Activated CD8-positive, alpha-beta T cell treated with anti-CD3 and anti-CD28 coated beads for 36 hours (primary cell): ENCODE measurements at regions not wholly inside any gene's neighbourhood (a gene's known extent, or its start where the extent isn't known, plus 50 kb on each side); places are given as distances from the start of the nearest gene placed in this dataset.

Source experiments
- ATAC-seq: fragments of 200-7000 bp; cut with Tn5 transposase; one replicate; pipeline ENCODE4 v1.10.0; 2021; ENCODE audit warnings: mild to moderate bottlenecking, moderate library complexity
- CTCF ChIA-PET: fragments of 350-600 bp; sonication (Branson Sonifier 250); formaldehyde crosslinking; loops from one replicate; lab custom pipeline; 2021; ENCODE audit warnings: antibody characterized with exemption; lab: Charles Lee
- POLR2A ChIA-PET: fragments of 350-600 bp; sonication (Branson Sonifier 250); formaldehyde crosslinking; loops from one replicate; lab custom pipeline; 2021; ENCODE audit warnings: antibody characterized with exemption; lab: Charles Lee
- DNase-seq: peaks from one replicate; pipeline ENCODE4 v3.0.0-alpha.2; 2020
- H3K27ac Mint-ChIP-seq: one replicate; pipeline ENCODE4 v1.8.0; 2021; ENCODE audit warnings: mild to moderate bottlenecking, mixed read lengths
- H3K27me3 Mint-ChIP-seq: one replicate; pipeline ENCODE4 v1.8.0; 2021; ENCODE audit warnings: mixed read lengths
- H3K36me3 Mint-ChIP-seq: one replicate; pipeline ENCODE4 v1.8.0; 2021; ENCODE audit warnings: low read depth, mixed read lengths
- H3K4me1 Mint-ChIP-seq: one replicate; pipeline ENCODE4 v1.8.0; 2021; ENCODE audit warnings: low read depth, mixed read lengths
- H3K4me3 Mint-ChIP-seq: one replicate; pipeline ENCODE4 v1.8.0; 2021; ENCODE audit warnings: mild to moderate bottlenecking, moderate library complexity, mixed read lengths
- H3K9me3 Mint-ChIP-seq: one replicate; pipeline ENCODE4 v1.8.0; 2021; ENCODE audit warnings: mixed read lengths
- intact Hi-C: fragments of 100-400 bp; cut with micrococcal nuclease; formaldehyde crosslinking; loops from one replicate; pipeline ENCODE4 v1.10.0; 2022
- TF ChIP-seq, protein P1 (sequence below): fragments of 200-600 bp; IDR thresholded peaks from one replicate; pipeline ENCODE4 v1.8.0; 2022; ENCODE audit warnings: antibody characterized with exemption, mild to moderate bottlenecking

DNA sequence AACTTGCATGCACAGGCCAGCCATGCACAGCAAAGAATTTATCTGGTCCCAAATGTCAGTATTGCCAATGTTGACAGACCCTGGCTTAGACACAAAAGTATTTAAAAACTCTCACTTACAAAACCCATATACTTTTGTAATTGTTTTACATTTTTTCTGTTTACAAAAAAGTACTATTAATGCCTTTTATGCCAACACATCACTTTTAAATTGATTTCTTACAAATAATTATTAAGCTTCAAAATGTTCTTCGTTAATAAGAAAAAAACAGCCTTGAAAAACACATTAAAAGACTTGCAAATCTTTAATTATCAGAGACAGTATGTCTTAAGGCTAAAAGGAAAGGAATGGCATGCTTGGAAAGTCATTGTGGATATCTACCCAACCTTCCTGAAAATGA, 181.3 kb upstream of the TWIST2 start:
- Mint-ChIP-seq H3K9me3 (peaks cover 3% of the 10 kb centered on the region), H3K4me3 (no peak overlapping the region), H3K4me1 (peaks cover 4% of the 10 kb centered on the region), H3K27ac (no peak overlapping the region), H3K36me3 (no peaks in the 10 kb centered on the region), H3K27me3 (peaks cover 28% of the 10 kb centered on the region)
- CTCF ChIA-PET: no interaction called here
- no peak for DNase-seq
- intact Hi-C loops: no loop called here
- POLR2A ChIA-PET: no interaction called here
- ATAC-seq: no peak
- TF ChIP-seq, protein P1, sequence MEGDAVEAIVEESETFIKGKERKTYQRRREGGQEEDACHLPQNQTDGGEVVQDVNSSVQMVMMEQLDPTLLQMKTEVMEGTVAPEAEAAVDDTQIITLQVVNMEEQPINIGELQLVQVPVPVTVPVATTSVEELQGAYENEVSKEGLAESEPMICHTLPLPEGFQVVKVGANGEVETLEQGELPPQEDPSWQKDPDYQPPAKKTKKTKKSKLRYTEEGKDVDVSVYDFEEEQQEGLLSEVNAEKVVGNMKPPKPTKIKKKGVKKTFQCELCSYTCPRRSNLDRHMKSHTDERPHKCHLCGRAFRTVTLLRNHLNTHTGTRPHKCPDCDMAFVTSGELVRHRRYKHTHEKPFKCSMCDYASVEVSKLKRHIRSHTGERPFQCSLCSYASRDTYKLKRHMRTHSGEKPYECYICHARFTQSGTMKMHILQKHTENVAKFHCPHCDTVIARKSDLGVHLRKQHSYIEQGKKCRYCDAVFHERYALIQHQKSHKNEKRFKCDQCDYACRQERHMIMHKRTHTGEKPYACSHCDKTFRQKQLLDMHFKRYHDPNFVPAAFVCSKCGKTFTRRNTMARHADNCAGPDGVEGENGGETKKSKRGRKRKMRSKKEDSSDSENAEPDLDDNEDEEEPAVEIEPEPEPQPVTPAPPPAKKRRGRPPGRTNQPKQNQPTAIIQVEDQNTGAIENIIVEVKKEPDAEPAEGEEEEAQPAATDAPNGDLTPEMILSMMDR: no peak

DNA sequence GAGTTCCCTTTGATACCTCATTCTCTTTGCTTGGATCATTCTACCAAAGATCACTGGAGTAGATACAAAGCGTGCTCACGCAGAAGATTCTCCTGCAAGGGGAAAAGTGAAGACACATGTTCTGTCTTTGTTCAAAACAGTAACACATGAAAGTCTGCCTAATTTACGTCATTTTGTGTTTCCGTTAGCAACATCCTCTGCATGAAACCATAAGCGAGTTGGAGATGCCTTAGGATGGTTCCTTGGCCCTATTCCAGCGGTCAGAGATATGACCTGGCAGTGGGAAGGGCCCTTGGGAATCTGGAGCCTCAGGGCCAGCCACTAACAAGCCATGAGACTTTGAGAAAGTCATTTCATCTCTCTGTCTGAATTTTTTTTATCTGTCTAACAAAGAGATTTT, 180.9 kb upstream of the TWIST2 start:
- Mint-ChIP-seq H3K27ac (no peak overlapping the region), H3K9me3 (peaks cover 3% of the 10 kb centered on the region), H3K4me1 (peaks cover 4% of the 10 kb centered on the region), H3K36me3 (no peaks in the 10 kb centered on the region), H3K4me3 (no peak overlapping the region), H3K27me3 (peaks cover 28% of the 10 kb centered on the region)
- no peak for DNase-seq
- TF ChIP-seq, protein P1: no peak
- intact Hi-C loops: no loop called here
- ChIA-PET CTCF (no interaction called here), POLR2A (no interaction called here)
- ATAC-seq: no peak

DNA sequence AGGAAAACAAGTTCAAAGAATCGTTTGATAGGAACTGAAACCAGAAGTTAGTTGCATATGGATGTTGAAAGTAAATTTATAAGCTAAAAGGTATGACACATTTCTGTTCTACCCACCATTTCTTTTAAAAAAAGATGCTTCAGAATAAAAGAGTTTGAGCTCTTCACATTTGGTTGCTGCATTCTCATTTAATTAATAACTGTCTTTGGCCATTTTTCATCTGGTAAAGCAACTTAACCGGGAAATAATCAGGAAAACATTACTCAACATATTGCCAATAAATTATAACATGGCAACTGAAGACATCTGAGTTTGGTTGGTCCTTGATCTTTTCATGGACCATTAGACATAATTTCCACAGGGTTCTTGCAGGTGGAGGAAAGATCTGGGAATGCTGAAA, 180.2 kb upstream of the TWIST2 start:
- TF ChIP-seq, protein P1: no peak
- intact Hi-C loops: no loop called here
- Mint-ChIP-seq H3K27me3 (peaks cover 31% of the 10 kb centered on the region), H3K4me1 (peaks cover 4% of the 10 kb centered on the region), H3K9me3 (peaks cover 7% of the 10 kb centered on the region), H3K4me3 (no peak overlapping the region), H3K36me3 (no peaks in the 10 kb centered on the region), H3K27ac (no peak overlapping the region)
- ATAC-seq: no peak
- CTCF ChIA-PET: no interaction called here
- POLR2A ChIA-PET: no interaction called here
- no peak for DNase-seq

DNA sequence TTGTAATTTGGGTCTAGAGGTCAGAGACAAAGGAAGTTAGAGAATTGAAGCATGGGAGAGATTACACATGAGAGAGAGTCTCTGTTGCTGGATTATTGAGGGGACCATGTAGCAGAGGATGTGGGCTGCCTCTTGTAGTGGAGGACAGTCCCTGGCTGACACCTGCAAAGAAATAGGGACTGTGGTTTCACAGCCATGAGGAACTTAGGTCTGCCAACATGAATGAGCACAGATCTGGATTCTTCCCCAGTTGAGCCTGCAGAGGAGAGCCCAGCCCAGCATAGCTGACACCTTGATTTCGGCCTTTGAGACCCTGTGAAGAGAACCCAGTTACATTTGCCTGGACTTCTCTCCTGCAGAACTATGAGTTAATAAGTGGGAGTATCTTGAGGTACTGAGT, 179.5 kb upstream of the TWIST2 start:
- peaks cover 4% of the 10 kb centered on the region for H3K4me1 Mint-ChIP-seq
- no peak for ATAC-seq
- TF ChIP-seq, protein P1: no peak
- ChIA-PET POLR2A (no interaction called here), CTCF (no interaction called here)
- H3K36me3 Mint-ChIP-seq: no peaks in the 10 kb centered on the region
- intact Hi-C loops: no loop called here
- no peak overlapping the region for H3K4me3 Mint-ChIP-seq
- no peak overlapping the region for H3K27ac Mint-ChIP-seq
- H3K9me3 Mint-ChIP-seq: peaks cover 7% of the 10 kb centered on the region
- no peak for DNase-seq
- peaks cover 27% of the 10 kb centered on the region for H3K27me3 Mint-ChIP-seq

DNA sequence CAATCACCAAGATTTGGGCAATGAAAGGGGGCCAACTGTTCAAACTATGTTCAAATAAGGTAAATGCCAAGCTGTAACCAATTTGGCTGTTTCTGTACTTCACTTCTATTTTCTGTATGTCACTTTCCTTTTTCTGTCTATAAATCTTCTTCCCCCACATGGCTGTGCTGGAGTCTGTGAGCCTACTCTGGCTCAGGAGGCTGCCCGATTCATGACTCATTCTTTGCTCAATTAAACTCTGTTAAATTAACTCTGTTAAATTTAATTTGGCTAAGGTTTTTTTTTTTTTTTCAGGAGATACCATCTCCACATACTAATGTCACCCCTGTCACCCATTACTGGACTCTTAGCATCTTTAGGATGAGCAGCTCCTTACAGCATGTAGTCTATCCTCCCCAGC, 178.8 kb upstream of the TWIST2 start:
- peaks cover 27% of the 10 kb centered on the region for H3K27me3 Mint-ChIP-seq
- TF ChIP-seq, protein P1: no peak
- H3K9me3 Mint-ChIP-seq: peaks cover 7% of the 10 kb centered on the region
- no peak overlapping the region for H3K27ac Mint-ChIP-seq
- ChIA-PET CTCF (no interaction called here), POLR2A (no interaction called here)
- H3K36me3 Mint-ChIP-seq: no peaks in the 10 kb centered on the region
- DNase-seq (no peak), ATAC-seq (no peak)
- intact Hi-C loops: no loop called here
- no peak overlapping the region for H3K4me3 Mint-ChIP-seq
- H3K4me1 Mint-ChIP-seq: peaks cover 4% of the 10 kb centered on the region
